GM18505 (cell line): ENCODE measurements at regions not wholly inside any gene's neighbourhood (a gene's known extent, or its start where the extent isn't known, plus 50 kb on each side); places are given as distances from the start of the nearest gene placed in this dataset.
"Not testable (repeated sequence)": the region's sequence is repeated elsewhere in the genome, so short reads cannot be mapped to it uniquely, and the experiment has no call there.

ENCODE experiments used
- ATAC-seq: cut with Tn5 transposase; IDR thresholded peaks from one replicate; pipeline ENCODE4 v1.9.1; 2021; ENCODE audit not compliant: unreplicated experiment
- POLR2A ChIP-seq: IDR thresholded peaks from 4 replicates; pipeline ENCODE4 v1.6.1; 2011; ENCODE audit warnings: borderline replicate concordance; ENCODE audit not compliant: insufficient read depth, insufficient read length; ENCODE audit errors: extremely low read depth

DNA sequence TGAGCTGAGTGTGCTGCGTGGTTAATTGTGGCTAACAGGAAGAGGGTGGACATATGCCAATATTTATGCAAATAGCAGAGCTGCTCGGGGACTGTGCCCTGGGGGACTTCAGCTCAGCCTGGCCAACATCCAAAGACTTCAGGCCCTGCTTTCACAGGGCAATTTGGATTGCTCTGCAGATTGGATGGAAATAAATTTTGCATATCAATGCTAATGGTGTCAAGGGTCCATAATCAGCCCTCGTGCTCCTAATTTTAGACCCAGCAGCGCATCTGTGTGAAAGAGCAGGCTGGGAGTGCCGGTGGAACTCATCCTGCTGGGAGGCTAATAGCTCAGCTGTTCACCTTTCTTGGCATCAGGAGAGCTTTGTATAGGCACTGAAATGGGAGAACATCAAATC, 270.1 kb downstream of the TCERG1L start:
- ATAC-seq: no peak

DNA sequence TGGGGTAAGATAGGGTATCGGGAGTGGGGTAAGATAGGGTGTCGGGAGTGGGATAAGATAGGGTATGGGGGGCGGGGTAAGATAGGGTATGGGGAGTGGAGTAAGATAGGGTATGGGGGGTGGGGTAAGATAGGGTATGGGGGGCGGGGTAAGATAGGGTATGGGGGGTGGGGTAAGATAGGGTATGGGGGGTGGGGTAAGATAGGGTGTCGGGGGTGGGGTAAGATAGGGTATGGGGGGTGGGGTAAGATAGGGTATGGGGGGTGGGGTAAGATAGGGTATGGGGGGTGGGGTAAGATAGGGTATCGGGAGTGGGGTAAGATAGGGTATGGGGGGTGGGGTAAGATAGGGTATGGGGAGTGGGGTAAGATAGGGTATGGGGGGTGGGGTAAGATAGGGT, 269.5 kb downstream of the TCERG1L start:
- ATAC-seq: not testable (repeated sequence)

More for the DNA sequence above, 270.1 kb downstream of the TCERG1L start:
- no peak for TF ChIP-seq POLR2A
